T-cell (primary cell): ENCODE measurements at regions not wholly inside any gene's neighbourhood (a gene's known extent, or its start where the extent isn't known, plus 50 kb on each side); places are given as distances from the start of the nearest gene placed in this dataset.
"Not testable (repeated sequence)": the region's sequence is repeated elsewhere in the genome, so short reads cannot be mapped to it uniquely, and the experiment has no call there.

ENCODE experiments used
- ATAC-seq, 4 experiments: fragments of 200-7000 bp in 3 of 4; fragments of 150-1000 bp in 1 of 4; cut with Tn5 transposase; replicated peaks in 1 of 4; 1 replicate in 3 of 4; 2 replicates in 1 of 4; pipeline ENCODE4 v1.10.0; 2021; ENCODE audit warnings: moderate library complexity in 3 of 4, mild to moderate bottlenecking in 2 of 4, moderate number of reproducible peaks in 1 of 4
- CTCF ChIA-PET, 2 donors: fragments of 300-600 bp; sonication (Branson Sonifier 250); formaldehyde crosslinking; loops; one replicate each; lab custom pipeline; 2022; ENCODE audit warnings: antibody characterized with exemption in 2 of 2; lab: Charles Lee
- POLR2A ChIA-PET, 2 donors: fragments of 300-600 bp; sonication (Branson Sonifier 250); formaldehyde crosslinking; loops; one replicate each; lab custom pipeline; 2022; ENCODE audit warnings: antibody characterized with exemption in 2 of 2; lab: Charles Lee
- DNase-seq, 35 experiments: peaks; one replicate each; pipeline versions ENCODE4 v3.0.0 to v3.0.0-alpha.2; 2013 to 2023
- H3K27ac ChIP-seq: one replicate; pipeline ENCODE4 v1.5.1; 2013; ENCODE audit warnings: low read length
- H3K27me3 ChIP-seq, 2 experiments: replicated peaks in 1 of 2; 1 replicate in 1 of 2; 2 replicates in 1 of 2; pipeline versions ENCODE4 v1.6.1 to v1.7.0; 2013; ENCODE audit warnings: low read length in 1 of 2, mixed read lengths in 1 of 2; ENCODE audit not compliant: control insufficient read depth in 2 of 2, insufficient read depth in 2 of 2; ENCODE audit errors: extremely low read depth in 1 of 2
- H3K36me3 ChIP-seq, 2 donors: 1 replicate in 1 of 2; 2 replicates in 1 of 2; pipeline versions ENCODE4 v1.6.1 to v1.7.0; 2013; ENCODE audit warnings: low read length in 1 of 2; ENCODE audit not compliant: control insufficient read depth in 2 of 2, insufficient read depth in 1 of 2; ENCODE audit errors: extremely low read depth in 1 of 2
- H3K4me1 ChIP-seq, 2 experiments: 1 replicate in 1 of 2; 2 replicates in 1 of 2; pipeline versions ENCODE4 v1.6.1 to v1.7.0; 2013; ENCODE audit warnings: low read length in 2 of 2, mixed read lengths in 1 of 2; ENCODE audit not compliant: insufficient read depth in 2 of 2, control insufficient read depth in 1 of 2; ENCODE audit errors: extremely low read depth in 1 of 2
- H3K4me3 ChIP-seq, 2 donors: 1 replicate in 1 of 2; 2 replicates in 1 of 2; pipeline versions ENCODE4 v1.5.1 to v1.7.0; 2013; ENCODE audit warnings: mild to moderate bottlenecking in 2 of 2, low read length in 1 of 2, moderate library complexity in 1 of 2; ENCODE audit not compliant: control insufficient read depth in 1 of 2; ENCODE audit errors: extremely low read depth in 1 of 2
- H3K9me3 ChIP-seq: 2 replicates; pipeline ENCODE4 v1.7.0; 2013
- H3K27ac Mint-ChIP-seq, 2 donors: one replicate each; pipeline ENCODE4 v1.8.0; 2020 to 2021; ENCODE audit warnings: mild to moderate bottlenecking in 2 of 2, mixed read lengths in 2 of 2
- H3K27me3 Mint-ChIP-seq, 2 donors: one replicate each; pipeline ENCODE4 v1.8.0; 2021 to 2022; ENCODE audit warnings: mixed read lengths in 2 of 2
- H3K36me3 Mint-ChIP-seq: one replicate; pipeline ENCODE4 v1.8.0; 2021; ENCODE audit warnings: mixed read lengths
- H3K4me1 Mint-ChIP-seq, 3 donors: one replicate each; pipeline ENCODE4 v1.8.0; 2020 to 2022; ENCODE audit warnings: mixed read lengths in 3 of 3, mild to moderate bottlenecking in 1 of 3
- H3K4me3 Mint-ChIP-seq, 3 donors: one replicate each; pipeline ENCODE4 v1.8.0; 2020 to 2022; ENCODE audit warnings: mild to moderate bottlenecking in 3 of 3, mixed read lengths in 3 of 3, moderate library complexity in 3 of 3
- H3K9me3 Mint-ChIP-seq, 3 donors: one replicate each; pipeline ENCODE4 v1.8.0; 2020 to 2022; ENCODE audit warnings: mixed read lengths in 3 of 3
- WGBS: methylation state at CpG from one replicate; pipeline ENCODE4 v1.1.5; 2013; ENCODE audit warnings: missing lambda C conversion rate; ENCODE audit not compliant: insufficient coverage; 5-methylcytosine and 5-hydroxymethylcytosine counted together

DNA sequence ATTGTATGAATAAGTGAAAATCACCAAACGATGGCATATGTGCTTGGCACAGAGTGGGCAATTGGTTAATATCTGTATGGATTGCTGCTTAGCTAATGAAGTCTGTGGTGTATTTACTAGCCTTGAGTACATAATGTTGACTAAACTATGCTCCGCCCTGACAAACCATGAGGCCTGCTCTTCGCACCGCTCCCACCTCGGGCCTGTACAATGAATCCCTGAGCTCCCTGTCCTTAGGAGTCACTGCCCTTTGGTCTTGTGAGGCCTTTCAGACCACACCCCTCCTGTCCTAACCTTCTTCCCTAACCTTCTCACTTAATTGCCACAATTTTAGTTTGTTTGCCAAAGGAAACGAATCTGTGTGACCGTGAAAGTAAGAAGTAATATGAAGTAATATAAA, 193.2 kb downstream of the POTED start:
- H3K4me3 ChIP-seq, H3K4me1 Mint-ChIP-seq, H3K4me1 ChIP-seq, H3K27me3 ChIP-seq, H3K27ac Mint-ChIP-seq, H3K36me3 Mint-ChIP-seq, DNase-seq, H3K9me3 Mint-ChIP-seq, H3K4me3 Mint-ChIP-seq, ATAC-seq, H3K36me3 ChIP-seq, CTCF ChIA-PET, H3K27me3 Mint-ChIP-seq, H3K27ac ChIP-seq, POLR2A ChIA-PET, H3K9me3 ChIP-seq: not testable (repeated sequence)
- WGBS, result 81% methylated on average over 5 of the region's 7 CpGs
